ENCODE measurements at regions not wholly inside any gene's neighbourhood (a gene's known extent, or its start where the extent isn't known, plus 50 kb on each side); places are given as distances from the start of the nearest gene placed in this dataset.

DNA sequence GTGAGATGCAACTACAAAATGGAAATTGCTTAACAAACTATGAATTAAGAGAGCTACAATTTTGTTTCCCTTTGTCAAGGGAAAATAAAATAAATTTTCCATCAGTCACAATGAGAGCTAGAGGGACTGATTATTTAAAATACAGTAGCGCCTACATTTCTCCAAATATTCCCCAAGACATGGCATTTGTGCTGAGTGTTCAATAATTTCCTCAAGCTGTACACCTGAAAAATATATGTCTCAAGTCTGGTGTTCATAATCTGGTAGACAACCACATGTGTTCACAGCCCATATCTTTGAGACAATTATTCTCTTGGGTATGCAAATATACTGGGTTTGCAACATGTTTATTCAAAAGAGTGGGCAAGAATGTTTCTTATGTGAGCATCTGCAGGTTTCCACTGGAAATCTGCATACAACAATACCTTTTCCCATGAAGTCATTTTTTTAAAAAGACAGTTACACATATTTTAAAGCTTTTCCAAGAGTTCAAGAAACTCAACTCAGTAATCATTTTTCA is 240.1 kb upstream of the VRK2 start:
- TF ChIP-seq POLR2A (IDR thresholded peaks at IDR 0.05) = no peak
- TF ChIP-seq, protein P1, sequence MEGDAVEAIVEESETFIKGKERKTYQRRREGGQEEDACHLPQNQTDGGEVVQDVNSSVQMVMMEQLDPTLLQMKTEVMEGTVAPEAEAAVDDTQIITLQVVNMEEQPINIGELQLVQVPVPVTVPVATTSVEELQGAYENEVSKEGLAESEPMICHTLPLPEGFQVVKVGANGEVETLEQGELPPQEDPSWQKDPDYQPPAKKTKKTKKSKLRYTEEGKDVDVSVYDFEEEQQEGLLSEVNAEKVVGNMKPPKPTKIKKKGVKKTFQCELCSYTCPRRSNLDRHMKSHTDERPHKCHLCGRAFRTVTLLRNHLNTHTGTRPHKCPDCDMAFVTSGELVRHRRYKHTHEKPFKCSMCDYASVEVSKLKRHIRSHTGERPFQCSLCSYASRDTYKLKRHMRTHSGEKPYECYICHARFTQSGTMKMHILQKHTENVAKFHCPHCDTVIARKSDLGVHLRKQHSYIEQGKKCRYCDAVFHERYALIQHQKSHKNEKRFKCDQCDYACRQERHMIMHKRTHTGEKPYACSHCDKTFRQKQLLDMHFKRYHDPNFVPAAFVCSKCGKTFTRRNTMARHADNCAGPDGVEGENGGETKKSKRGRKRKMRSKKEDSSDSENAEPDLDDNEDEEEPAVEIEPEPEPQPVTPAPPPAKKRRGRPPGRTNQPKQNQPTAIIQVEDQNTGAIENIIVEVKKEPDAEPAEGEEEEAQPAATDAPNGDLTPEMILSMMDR (IDR thresholded peaks at IDR 0.05) = no peak
